A549 (cell line): ENCODE measurements at regions not wholly inside any gene's neighbourhood (a gene's known extent, or its start where the extent isn't known, plus 50 kb on each side); places are given as distances from the start of the nearest gene placed in this dataset.

Experiments
- FOSB ChIP-seq: fragments of 250-450 bp; sonication (Bioruptor Pico); IDR thresholded peaks from 2 replicates; pipeline ENCODE4 v1.5.0; 2020; ENCODE audit warnings: mild to moderate bottlenecking, moderate library complexity
- TF ChIP-seq, protein P1 (sequence below): fragments of >200 bp; sonication (Bioruptor Twin); formaldehyde crosslinking; IDR thresholded peaks from 3 replicates; pipeline ENCODE4 v1.5.1; 2016

DNA sequence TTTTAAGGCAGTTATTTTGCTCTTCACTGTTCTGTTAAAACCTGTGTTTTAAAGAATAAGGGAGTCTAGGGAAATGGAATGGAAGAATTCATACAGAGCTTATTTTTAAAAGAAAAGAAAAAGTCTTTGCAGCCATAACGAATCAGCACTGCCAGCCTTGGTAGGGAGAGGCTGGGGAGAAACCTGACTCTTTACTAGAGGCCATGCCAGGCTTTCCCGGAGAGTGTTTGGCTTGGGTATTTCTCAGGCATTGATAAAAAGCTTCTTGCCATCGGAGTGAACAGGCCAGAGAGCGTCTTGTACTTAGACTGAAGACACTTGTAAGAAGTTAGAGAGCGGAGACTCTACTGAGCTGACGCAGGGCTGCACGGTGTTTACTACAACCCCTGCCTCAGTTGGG lies 72.7 kb upstream of the NFIL3 start:
- TF ChIP-seq, protein P1, sequence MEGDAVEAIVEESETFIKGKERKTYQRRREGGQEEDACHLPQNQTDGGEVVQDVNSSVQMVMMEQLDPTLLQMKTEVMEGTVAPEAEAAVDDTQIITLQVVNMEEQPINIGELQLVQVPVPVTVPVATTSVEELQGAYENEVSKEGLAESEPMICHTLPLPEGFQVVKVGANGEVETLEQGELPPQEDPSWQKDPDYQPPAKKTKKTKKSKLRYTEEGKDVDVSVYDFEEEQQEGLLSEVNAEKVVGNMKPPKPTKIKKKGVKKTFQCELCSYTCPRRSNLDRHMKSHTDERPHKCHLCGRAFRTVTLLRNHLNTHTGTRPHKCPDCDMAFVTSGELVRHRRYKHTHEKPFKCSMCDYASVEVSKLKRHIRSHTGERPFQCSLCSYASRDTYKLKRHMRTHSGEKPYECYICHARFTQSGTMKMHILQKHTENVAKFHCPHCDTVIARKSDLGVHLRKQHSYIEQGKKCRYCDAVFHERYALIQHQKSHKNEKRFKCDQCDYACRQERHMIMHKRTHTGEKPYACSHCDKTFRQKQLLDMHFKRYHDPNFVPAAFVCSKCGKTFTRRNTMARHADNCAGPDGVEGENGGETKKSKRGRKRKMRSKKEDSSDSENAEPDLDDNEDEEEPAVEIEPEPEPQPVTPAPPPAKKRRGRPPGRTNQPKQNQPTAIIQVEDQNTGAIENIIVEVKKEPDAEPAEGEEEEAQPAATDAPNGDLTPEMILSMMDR, result no peak
- no peak for TF ChIP-seq FOSB (CRISPR knock-in tag)
